Activated CD8-positive, alpha-beta memory T cell treated with anti-CD3 and anti-CD28 coated beads for 1 hour (primary cell): ENCODE measurements at regions not wholly inside any gene's neighbourhood (a gene's known extent, or its start where the extent isn't known, plus 50 kb on each side); places are given as distances from the start of the nearest gene placed in this dataset.

Experiments
- DNase-seq, 2 donors: peaks; one replicate each; pipeline ENCODE4 v3.0.0-alpha.2; 2020; ENCODE audit warnings: low read depth in 1 of 2; ENCODE audit errors: extremely low read depth in 1 of 2

DNA sequence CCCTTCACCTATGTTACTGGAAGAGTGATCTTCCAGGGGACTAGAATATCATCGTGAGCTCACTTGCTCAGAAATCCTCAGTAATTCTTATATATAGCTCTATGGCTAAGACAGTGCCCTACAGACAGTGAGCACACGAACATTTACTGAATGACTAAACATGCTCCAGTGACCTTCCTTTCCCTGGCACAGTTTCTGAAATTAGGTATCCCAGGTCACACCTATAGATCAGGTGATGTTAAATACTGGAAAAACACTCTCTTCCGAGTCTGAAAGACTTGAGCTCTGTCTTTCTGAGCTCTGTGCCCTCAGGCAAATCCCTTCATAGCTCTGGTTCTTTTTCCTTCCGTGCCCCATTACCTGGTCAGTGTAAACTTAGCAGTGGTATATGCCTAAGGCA, 239.4 kb upstream of the LRIG1 start:
- DNase-seq = no peak

DNA sequence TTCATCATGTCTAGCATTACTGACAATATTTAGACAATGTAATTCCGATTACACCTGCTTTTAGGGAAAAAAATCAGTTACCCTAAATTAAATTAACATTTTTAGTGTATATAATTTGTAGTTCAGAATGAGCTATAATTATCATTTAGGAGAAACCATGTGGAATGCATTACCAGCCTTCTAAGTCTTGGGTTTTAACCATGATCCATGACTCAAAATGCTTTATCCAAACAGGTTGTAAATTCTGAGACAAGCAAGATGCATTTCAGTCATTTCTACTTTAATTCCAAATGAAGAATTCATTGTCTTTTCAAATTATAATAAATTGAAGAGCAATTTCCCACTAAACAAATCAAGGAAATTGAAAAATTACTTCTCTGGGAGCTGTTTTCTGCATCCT, 243.7 kb upstream of the LRIG1 start:
- DNase-seq = no peak

DNA sequence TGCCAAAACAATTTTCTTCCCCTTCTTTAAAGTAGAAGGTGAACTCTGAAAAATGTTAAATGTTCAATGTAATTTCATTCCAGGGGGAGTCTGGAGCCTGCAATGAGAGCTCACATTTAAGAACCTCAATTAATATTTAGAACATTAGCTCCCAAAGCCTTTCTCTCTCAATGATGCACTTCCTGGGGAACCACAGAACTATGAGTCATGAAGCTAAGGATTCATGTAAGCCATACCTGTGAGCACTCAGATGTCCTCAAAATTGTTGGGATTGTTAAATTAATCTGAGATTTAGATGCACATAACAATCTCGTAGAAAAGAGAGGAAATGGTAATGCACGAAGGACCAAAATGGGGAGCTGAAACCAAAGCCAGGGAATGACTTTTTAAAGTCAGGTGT, 244.2 kb upstream of the LRIG1 start:
- DNase-seq = no peak

DNA sequence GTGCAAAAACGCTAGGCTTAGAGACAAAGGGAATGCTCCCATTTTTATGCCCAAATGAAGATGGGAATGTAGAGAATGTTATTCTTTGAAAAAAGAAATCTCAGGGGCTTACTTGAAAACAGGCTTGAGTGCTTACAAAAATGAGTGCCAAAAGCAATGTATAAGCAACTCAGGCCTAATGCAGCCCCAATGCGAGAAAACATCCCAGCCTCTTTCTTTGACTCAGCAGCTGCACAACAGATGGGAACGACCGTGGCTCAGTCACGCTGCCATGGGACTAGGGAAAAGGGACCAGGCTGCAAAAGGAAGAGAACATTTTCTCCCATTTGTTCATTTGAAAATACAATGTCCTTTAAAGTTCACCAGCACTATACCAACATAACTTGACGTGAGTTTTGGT, 246.4 kb upstream of the LRIG1 start:
- no peak for DNase-seq

DNA sequence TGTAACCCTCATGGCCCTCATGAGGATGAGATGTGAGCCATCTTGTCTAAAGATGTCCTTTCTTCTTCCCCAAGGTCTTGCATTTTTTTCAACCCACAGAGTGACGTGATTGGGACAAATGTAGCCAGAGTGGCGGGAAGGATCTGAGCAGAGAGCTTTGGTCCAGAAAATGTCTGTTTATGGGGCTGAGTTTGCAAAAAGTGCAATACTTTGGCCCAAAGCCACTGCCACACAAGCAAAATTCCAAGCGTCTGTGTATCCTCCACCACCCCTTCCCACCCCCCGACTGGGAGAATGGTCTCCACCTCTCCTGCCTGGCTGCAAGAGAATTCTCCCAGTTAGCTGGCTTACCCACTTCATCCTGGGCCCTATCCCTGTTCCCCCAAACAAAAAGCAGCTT, 246.9 kb upstream of the LRIG1 start:
- no peak for DNase-seq

DNA sequence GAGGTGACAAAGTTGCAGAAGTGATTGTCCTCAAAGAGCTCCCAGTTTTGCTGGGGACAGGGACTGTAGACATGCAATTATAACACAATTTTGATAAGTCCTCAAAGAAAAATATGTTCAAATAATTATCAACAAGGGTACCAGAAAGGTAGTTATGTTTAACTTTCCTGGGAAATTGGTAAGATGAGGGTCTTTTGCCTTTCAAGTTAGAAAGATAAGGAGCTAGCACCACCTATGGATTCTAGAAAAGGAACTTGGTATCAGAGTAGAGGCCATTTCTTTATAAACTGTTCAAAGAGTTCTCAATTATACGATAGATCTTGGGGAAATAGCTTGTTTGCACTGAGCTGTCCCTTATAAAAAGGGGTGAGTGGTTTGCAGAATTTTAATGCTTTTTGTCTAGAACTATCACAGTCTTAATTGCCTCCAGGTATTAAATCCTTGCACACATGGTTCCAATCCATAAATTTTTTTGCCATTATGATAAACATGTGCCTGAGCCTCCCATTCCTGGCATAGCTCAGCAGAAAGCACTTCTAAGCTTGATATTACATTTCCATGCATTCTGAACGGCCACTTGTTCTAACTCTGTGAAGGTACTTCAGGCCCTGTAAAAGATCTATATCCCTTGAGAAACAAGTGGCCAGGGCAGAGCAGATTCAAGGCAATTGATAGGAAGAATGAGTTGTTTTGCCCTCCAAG, 247.5 kb upstream of the LRIG1 start:
- no peak for DNase-seq

DNA sequence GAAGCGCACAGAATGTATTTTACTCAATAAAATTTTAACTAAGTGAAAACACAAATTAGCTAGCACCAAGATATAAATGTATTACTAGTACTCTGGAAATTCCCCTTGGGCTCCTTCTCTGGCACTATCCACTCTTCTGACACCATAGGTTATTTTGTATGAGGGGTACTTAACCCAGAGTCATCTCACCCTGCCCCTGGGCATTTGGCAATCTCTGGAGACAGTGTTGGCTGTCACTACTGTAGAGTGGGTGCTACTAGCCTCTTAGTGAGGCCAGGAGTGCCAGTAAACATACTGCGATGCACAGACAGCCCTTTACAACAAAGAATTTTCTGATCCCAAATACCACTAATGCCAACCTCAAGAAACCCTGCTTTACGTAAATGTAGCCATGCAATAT, 246.3 kb upstream of the KBTBD8 start:
- DNase-seq = no peak

DNA sequence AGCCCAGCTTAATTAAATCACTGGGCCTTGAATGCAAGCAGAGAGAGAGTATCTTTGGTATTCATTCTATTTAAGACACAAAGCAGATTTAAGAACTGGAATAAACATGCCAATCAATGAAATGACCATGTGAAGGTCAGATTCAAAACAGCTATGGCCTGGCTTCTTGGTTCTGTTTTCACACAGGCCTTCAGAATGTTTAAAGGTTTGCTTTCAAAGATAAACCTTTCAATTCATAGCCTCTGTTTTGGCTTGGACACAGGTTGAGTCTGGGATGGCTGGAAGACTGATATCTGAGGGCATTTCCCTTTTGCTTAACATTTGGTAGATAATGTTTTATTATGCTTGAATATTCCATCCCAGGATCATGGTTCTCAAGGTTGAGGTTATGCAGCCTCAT, 244.4 kb upstream of the KBTBD8 start:
- no peak for DNase-seq

DNA sequence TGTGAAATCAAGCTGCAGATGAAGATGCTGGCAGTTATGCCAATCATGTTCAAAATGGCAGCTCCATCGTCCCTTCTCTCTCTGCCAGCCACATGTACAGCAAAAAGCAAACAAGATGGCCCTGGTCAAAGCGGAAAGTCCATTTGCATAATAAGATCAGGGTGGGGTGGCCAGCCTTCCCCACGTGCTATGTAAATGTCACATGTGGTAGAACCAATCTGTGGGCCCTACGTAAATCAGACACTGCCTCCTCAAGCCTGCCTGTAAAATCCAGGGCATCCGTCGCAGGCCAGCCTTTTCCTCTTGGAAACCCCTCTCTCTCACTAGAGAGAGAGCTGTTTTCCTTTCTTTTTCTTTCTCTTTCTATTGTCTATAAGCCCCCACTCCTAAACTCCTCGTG, 243.5 kb upstream of the KBTBD8 start:
- DNase-seq = no peak

DNA sequence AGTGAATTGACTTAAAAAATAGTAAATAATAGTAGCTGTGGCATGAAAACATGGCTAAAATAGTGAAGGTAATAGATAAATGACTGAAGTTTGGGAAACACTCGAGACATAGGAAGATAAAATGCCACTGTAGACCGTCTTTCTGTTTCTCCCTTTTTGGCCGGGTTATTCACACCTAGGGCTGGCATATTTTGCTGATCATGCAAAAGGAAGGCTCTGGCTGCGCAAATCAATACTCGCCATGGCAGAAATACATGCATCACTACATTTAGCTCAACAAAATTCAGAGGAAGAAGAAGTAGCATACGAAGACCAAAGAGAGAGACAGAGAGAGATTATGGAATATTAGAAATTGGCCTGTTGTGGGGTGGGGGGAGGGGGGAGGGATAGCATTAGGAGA, 242.2 kb upstream of the KBTBD8 start:
- no peak for DNase-seq

DNA sequence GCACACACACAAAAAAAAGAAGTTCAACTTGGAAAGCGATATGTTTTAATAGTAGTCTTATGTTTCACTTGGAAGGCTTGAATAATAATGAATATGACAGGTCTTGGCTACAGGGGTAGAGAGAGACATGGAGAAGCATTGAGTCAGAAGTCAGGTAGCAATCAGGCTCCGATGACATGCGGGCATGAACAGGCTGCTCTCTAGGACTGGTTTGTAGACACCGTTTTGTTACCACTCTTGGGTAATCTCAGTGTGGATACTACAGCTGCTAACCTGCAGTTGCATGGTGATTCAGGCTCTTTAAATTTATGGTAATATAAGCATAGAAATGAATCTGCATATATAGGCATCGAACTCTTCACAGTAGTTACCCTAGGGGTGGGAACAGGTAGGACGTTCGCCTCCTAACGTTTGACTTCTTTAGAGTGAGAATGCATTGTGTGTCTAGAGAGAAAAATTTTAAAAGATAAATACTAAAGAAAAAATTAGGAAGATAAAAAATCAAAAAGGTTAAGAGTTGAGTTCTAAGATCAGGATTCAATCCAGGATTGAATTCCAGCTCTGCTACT, 241.6 kb upstream of the KBTBD8 start:
- no peak for DNase-seq

DNA sequence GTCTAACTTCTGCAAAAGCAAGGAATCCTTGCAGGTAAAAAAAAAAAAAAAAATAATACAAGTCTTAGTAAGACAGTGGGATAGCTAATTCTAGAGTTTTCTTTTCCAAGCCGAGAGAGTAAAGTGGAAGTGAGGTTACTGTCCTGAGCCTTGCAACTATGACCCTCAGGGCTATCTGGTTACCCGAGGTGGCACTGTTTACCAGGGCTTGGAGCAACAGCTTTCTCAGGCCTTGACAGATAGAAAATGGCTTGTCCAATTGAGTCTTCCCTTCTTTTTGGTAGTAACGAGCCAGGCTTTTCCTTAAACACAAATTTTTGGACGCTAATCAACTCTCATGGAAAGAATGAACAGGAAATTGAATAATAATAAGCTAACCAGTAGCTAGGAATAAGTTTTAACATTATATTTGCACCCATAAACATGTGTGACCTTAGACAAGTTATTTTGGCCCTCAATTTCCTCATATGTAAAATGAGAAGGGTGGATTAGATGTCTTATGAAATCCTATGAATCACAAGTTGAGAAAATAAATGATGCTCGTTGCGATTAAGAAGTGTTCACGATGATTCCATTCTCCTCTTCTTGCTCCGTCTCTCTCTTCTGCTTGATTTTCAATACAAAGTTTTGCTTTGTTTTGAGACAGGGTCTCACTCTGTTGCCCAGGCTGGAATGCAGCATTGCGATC, 236.9 kb upstream of the KBTBD8 start:
- DNase-seq = no peak

DNA sequence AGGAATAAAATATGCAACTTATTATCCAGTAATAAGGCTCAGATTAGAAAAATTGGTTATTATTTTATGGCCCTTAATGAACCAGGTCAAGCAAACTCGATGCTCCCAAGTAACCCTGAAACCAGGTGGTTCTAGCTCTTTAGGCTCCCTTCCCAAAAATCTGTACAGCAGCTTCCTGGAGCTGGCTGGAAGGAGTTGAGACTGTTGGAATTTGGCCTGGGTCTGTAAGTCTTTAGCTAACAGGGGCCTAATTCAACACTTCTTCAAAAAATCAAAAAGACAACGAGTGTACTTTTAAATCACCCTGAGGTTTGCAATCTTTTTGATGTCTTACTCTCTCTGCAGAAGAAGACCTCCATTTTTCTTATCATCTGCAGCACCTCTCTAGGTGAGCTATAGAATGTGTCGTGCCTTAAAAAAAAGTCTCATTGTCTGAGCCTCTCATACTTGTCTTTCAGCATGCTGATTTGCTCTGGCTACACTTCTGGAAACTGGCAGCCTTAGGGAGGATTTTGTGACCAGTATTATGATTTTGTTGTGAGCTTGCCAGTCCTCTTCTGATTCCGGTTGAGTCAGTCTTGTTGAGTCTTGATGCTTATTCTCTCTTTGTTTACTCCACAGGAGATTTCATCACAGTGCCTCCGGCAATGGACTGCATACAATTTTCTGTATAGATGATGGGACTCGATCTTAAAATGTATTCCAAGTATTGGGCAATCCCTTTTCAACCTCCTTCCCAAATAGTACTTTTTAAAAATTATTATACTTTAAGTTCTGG, 235.0 kb upstream of the KBTBD8 start:
- DNase-seq = no peak

DNA sequence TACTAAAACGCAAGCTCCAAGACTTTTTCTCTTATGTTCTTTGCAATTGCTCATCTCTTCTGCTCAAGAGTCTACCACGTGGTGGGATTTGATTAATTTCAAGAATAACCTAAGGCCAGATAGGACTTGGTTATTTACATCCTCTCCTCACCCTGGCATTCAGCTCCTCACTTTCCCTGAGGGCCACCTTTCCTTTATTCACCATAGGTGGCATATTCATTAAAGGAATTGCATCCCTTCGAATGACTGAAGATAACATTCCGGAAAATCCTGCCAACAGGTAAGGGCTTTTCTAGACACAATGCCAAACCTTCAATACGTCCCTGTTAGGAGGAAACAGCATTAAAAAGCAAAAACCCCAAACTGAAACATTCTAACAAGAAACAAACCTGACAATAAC, 220.0 kb upstream of the KBTBD8 start:
- no peak for DNase-seq

DNA sequence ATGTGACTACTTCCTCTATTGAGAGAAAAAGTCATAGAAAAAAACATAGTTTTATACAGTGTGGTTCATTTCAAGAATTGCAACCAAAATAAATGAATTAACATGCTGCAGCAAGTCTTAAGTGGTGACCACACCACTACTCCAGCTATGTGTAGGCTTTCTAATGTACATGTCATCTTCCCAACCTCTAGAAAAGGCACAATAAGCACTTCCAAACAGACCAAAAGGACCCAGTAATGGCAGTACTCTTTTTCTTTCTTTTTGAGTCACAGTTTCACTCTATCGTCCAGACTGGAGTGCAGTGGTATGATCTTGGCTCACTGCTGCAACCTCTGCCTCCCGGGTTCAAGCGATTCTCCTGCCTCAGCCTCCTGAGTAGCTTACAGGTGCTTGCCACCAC, 219.3 kb upstream of the KBTBD8 start:
- DNase-seq = no peak

DNA sequence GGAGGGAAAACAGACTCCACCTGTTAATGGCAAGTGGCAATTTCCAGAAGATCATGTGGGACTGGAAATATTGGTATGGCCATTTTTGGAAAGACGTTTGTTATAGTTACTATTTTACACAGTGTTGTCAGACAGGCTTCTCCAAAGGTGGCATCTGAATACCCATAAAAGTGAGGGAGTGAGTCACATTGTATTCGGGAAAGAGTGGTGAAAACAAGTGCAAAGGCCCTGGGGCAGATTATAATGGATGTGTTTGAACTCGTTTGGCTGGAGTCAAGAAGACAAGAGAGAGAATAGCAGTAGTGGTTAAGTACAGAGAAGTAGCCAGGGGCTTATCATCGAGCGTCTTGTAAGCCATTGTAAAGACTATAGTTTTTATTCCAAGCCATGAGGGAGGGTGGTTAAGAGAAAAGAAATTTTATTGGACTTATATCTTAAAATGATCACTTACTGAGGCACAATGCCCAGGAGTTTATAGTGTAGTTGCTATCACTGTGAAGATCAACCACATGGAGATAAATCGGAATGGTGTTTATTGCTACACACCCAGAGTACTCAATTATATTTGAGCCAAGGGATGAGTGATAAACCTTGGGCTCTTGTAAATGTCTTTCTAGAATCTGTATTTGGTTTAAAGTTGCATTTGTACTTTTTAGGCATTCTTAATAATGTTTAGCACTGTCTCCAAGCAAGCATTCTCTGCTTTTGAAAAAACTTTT, 212.8 kb upstream of the KBTBD8 start:
- DNase-seq = no peak

DNA sequence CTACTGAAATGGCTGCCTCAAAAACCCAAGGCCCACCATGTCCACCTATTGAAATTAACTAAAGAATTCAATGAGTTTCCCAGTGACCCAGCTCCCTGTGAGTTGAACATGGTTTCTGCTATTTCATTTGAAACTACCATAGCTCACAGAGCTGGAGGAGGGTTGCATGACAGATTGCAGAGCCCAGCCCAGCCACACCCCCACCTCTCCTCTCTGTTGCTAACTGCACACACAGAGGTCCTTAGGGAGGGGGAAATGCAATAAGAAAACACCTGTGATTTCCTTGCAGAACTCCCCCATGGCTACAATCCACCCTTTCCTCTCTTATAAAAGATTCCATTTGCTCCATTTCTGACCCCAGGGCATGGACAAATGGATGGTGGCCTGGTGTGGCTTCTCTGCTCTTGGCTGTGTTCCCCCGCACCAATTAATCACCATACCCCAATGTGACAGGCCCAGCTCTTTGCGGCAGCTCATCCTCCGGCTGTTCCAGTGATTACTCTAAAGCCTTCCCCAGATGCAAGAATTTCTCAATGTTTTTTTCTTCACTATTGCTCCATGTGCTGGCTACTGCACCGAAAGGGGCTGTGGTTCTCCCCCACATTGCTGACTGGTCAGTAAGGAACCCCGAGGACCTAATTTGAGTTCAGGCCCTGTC, 208.4 kb upstream of the KBTBD8 start:
- no peak for DNase-seq

DNA sequence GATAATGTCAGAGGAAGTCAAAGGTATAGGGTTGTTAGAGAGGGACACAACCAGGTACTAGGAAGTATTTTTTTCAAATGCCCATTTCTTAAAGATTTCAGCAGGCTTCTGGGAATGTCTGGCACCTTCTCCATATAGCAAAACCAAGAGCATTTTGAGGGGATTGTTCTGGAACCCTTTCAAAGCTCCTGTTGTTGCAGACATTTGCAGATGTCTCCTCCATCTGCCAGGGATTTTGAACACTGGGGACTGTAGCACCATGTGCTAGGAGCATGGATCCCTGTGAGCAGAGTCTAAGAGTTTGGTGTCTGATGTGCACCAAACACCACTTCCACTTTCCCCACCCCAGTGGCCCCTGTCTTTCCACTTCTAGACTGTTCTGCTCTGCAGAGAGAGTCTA, 206.0 kb upstream of the KBTBD8 start:
- DNase-seq = no peak

DNA sequence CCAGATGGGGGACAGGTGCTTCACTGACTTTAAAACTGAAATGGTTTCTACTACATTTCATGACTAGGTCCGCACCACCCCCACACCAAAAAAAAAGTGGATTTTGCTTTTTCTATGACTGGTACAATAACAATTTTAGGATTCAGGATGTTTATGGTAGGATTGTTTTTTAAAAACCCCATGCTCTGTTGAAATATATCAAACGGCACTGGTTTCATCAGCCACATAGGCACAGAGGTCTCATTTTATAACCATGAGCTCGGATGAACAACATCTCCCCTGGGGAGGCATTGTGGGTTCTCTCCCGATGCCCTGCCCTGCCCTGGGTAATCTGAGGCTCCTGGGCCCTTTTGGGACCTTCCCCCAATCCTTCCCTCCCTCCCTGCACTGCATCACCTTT, 202.7 kb upstream of the KBTBD8 start:
- DNase-seq = no peak

DNA sequence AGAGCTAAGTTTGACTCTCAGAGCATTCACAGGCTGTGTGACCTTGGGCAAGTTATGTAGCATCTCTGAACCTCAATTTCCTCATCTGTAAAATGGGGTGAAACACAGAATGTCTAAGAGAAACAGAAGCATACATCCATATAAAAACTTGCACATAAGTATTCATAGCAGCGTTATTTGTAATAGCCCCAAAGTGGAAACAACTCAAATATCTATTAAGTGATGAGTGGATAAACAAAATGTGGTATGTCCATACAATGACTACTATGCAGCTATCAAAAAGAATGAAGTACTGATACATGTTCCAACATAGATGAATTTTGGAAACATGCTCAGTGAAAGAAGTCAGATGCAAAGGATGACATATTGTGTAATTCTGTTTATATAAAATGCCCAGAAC, 201.8 kb upstream of the KBTBD8 start:
- no peak for DNase-seq
